ENCODE measurements at regions not wholly inside any gene's neighbourhood (a gene's known extent, or its start where the extent isn't known, plus 50 kb on each side); places are given as distances from the start of the nearest gene placed in this dataset.

DNA sequence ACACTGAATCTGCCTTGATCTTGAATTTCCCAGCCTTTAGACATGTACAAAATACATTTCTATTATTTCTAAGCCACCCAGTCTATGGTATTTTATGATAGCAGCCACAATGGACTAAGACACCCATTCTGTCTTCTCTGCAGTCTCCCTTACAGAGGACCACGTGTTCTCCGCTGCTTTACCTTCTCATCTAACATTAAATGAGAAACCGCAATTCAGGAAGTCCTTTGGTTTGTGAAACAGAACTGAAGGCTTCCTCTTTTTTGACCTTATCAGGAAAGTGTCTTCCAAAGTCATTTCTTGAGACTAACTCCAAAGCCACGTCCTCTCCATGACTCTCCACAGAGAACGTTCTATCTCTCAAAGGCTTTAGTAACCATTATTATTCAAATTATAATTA, 560.1 kb downstream of the OMA1 start:
- H3K79me2 ChIP-seq (ENCODE audit: control insufficient read depth, insufficient read depth, low read length) = no peaks in the 10 kb centered on the region
- H4K20me1 ChIP-seq (replicated peaks; ENCODE audit: control insufficient read depth, insufficient read depth, low read length) = no peaks in the 10 kb centered on the region
- H3K9me3 ChIP-seq (replicated peaks; ENCODE audit: control insufficient read depth, insufficient read depth, low read depth, low read length) = no peaks in the 10 kb centered on the region
- H3K4me2 ChIP-seq (ENCODE audit: insufficient read depth, low read length) = no peak overlapping the region
- FAIRE-seq (no peak), ATAC-seq (no peak), DNase-seq (ENCODE audit: extremely low read depth in 1 of 4, low spot score in 3 of 4) (peak in 1 of 4 experiments; percentile 0)
- H3K36me3 ChIP-seq (ENCODE audit: control insufficient read depth, insufficient read depth, low read length) = no peaks in the 10 kb centered on the region
- in situ Hi-C loops (cut with MboI) (no loop called here), intact Hi-C loops (cut with micrococcal nuclease) (no loop called here)
- ChIA-PET POLR2A (no interaction called here), CTCF (ENCODE audit: low intra/inter-chr PET ratio) (no interaction called here)
- no peak overlapping the region for H2AFZ ChIP-seq (ENCODE audit: low read depth, low read length)
- no TSS peak for BruUV-seq (replicated peaks)
- H3K4me3 ChIP-seq = no peak overlapping the region
- 0% methylated on average over 5 of the region's 5 CpGs for WGBS (ENCODE audit: insufficient coverage, low coverage, missing lambda C conversion rate)
- H3K4me1 ChIP-seq (replicated peaks in 1 of 2; ENCODE audit: control insufficient read depth in 2 of 2, insufficient read depth in 2 of 2, low read length in 2 of 2) = no peaks in the 10 kb centered on the region
- H3K27me3 ChIP-seq (ENCODE audit: control insufficient read depth in 2 of 2, insufficient read depth in 2 of 2, low read length in 2 of 2) = no peaks in the 10 kb centered on the region
- H3K9me1 ChIP-seq (ENCODE audit: control insufficient read depth, insufficient read depth, low read length) = no peaks in the 10 kb centered on the region
- no peak for TF ChIP-seq GABPB2 (CRISPR knock-in tag; conservative IDR thresholded peaks at IDR 0.05)
- TF ChIP-seq NRF1 (conservative IDR thresholded peaks at IDR 0.05 in 1 of 2, IDR thresholded peaks at IDR 0.05 in 1 of 2) = no peak
- TF ChIP-seq ZNF354B (CRISPR knock-in tag; IDR thresholded peaks at IDR 0.05) = no peak
- TF ChIP-seq DMBX1 (CRISPR knock-in tag; IDR thresholded peaks at IDR 0.05; ENCODE audit: borderline replicate concordance) = no peak
- peak; percentile 95 for TF ChIP-seq SPI1 (IDR thresholded peaks at IDR 0.05; ENCODE audit: borderline replicate concordance, low read depth, low read length)
- TF ChIP-seq ZFP36 (IDR thresholded peaks at IDR 0.05; ENCODE audit: low read depth, low read length, partially characterized antibody) = no peak
- TF ChIP-seq RBFOX2 (IDR thresholded peaks at IDR 0.05; ENCODE audit: low read depth, low read length) = no peak
- TF ChIP-seq, protein P1, sequence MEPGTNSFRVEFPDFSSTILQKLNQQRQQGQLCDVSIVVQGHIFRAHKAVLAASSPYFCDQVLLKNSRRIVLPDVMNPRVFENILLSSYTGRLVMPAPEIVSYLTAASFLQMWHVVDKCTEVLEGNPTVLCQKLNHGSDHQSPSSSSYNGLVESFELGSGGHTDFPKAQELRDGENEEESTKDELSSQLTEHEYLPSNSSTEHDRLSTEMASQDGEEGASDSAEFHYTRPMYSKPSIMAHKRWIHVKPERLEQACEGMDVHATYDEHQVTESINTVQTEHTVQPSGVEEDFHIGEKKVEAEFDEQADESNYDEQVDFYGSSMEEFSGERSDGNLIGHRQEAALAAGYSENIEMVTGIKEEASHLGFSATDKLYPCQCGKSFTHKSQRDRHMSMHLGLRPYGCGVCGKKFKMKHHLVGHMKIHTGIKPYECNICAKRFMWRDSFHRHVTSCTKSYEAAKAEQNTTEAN (CRISPR knock-in tag; IDR thresholded peaks at IDR 0.05) = no peak
- H3K27ac ChIP-seq (ENCODE audit: extremely low read depth, low read depth, low read length) = no peak overlapping the region
- no peak overlapping the region for H3K9ac ChIP-seq (ENCODE audit: insufficient read depth in 1 of 2, low read depth in 2 of 2, low read length in 2 of 2)

Data from K562 (cell line).